GM12872 (cell line): ENCODE measurements at regions not wholly inside any gene's neighbourhood (a gene's known extent, or its start where the extent isn't known, plus 50 kb on each side); places are given as distances from the start of the nearest gene placed in this dataset.

Experiments
- TF ChIP-seq, protein P1 (sequence below): IDR thresholded peaks from 3 replicates; pipeline ENCODE4 v1.5.1; 2011; ENCODE audit warnings: low read depth, mild to moderate bottlenecking, low read length, moderate library complexity; ENCODE audit not compliant: insufficient read depth

DNA sequence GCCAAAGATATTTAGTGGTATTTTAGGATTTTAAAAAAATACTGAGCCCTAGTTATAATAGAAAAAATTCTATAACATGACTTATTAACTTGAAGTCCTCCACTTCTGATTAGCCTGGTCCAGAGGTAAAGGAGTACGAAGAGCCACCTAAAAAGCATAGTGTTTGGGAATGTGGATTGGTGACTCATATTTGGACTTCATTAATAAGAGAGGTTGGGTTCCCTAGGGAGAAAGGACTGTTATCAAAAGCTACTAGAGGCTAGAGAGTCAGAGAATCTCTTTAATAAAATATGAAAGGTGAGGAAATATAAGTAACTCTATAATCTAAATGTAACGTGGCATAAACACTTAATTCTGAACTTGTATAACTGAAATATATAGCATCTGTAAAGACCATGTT, 180.7 kb upstream of the TARS1 start:
- TF ChIP-seq, protein P1, sequence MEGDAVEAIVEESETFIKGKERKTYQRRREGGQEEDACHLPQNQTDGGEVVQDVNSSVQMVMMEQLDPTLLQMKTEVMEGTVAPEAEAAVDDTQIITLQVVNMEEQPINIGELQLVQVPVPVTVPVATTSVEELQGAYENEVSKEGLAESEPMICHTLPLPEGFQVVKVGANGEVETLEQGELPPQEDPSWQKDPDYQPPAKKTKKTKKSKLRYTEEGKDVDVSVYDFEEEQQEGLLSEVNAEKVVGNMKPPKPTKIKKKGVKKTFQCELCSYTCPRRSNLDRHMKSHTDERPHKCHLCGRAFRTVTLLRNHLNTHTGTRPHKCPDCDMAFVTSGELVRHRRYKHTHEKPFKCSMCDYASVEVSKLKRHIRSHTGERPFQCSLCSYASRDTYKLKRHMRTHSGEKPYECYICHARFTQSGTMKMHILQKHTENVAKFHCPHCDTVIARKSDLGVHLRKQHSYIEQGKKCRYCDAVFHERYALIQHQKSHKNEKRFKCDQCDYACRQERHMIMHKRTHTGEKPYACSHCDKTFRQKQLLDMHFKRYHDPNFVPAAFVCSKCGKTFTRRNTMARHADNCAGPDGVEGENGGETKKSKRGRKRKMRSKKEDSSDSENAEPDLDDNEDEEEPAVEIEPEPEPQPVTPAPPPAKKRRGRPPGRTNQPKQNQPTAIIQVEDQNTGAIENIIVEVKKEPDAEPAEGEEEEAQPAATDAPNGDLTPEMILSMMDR: no peak

GRCh38 chr5:33261305-33261704, 179.5 kb upstream of the TARS1 start:
- TF ChIP-seq, protein P1: no peak

- TF ChIP-seq, protein P1: no peak
Observed at GRCh38 chr5:33261747-33262146, 179.0 kb upstream of the TARS1 start.

- TF ChIP-seq, protein P1: no peak
Observed at GRCh38 chr5:33267801-33268200, 173.0 kb upstream of the TARS1 start.

DNA sequence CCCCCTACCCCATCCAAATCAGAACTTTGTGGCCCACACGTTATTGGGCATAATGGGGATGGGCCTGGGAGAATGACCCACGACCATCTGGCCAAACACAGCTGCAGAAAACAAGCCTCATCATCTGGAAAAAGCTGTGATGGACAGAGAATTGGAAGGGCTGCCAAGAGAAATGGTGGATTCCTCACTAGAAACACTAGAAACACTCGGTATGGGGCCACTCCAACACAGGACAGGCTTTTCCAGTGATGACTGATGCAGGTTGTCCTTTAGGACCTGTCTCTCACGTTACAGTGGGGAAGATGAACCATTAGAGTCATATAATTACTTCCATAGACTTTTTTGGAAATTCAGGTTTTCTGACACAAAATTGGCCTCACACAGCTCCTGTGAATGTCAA, 172.4 kb upstream of the TARS1 start:
- TF ChIP-seq, protein P1: no peak

- TF ChIP-seq, protein P1: no peak
Observed at GRCh38 chr5:33270671-33271070, 170.1 kb upstream of the TARS1 start.

GRCh38 chr5:33271606-33272005, 169.2 kb upstream of the TARS1 start:
- TF ChIP-seq, protein P1: no peak

GRCh38 chr5:33272288-33272687, 168.5 kb upstream of the TARS1 start:
- TF ChIP-seq, protein P1: no peak
